NCI-H128 (cell line): ENCODE measurements at regions not wholly inside any gene's neighbourhood (a gene's known extent, or its start where the extent isn't known, plus 50 kb on each side); places are given as distances from the start of the nearest gene placed in this dataset.

Experiments
- DNase-seq: peaks from one replicate; lab custom pipeline; 2025; ENCODE audit not compliant: unreplicated experiment; lab: John Stamatoyannopoulos, UW

GRCh38 chr18:42184685-42185477 is 229.8 kb downstream of the PIK3C3 start:
- DNase-seq = no peak

- no peak for DNase-seq
These were observed 230.5 kb downstream of the PIK3C3 start for GRCh38 chr18:42185486-42185885.

- DNase-seq = no peak
These were observed 232.8 kb downstream of the PIK3C3 start for GRCh38 chr18:42187611-42188380.

- DNase-seq = no peak
These were observed 235.6 kb downstream of the PIK3C3 start for GRCh38 chr18:42190643-42191042.

- DNase-seq = no peak
These were observed 237.5 kb downstream of the PIK3C3 start for GRCh38 chr18:42192251-42193248.

- DNase-seq = no peak
These were observed 241.6 kb downstream of the PIK3C3 start for GRCh38 chr18:42196651-42197050.

- DNase-seq = no peak
These were observed 246.1 kb downstream of the PIK3C3 start for GRCh38 chr18:42201137-42201536.

- DNase-seq = no peak
These were observed 256.2 kb downstream of the PIK3C3 start for GRCh38 chr18:42211201-42211600.

- no peak for DNase-seq
These were observed 267.5 kb downstream of the PIK3C3 start for GRCh38 chr18:42222557-42222956.

GRCh38 chr18:42228581-42228980 is 273.5 kb downstream of the PIK3C3 start:
- DNase-seq = no peak

- DNase-seq = no peak
These were observed 274.5 kb downstream of the PIK3C3 start for GRCh38 chr18:42229211-42230210.

GRCh38 chr18:42230636-42231035 is 275.6 kb downstream of the PIK3C3 start:
- DNase-seq = no peak

GRCh38 chr18:42231284-42231683 is 276.2 kb downstream of the PIK3C3 start:
- no peak for DNase-seq

- DNase-seq = no peak
These were observed 276.8 kb downstream of the PIK3C3 start for GRCh38 chr18:42231796-42232195.

- no peak for DNase-seq
These were observed 278.9 kb downstream of the PIK3C3 start for GRCh38 chr18:42233908-42234307.

GRCh38 chr18:42242758-42243157 is 287.7 kb downstream of the PIK3C3 start:
- DNase-seq = no peak

- no peak for DNase-seq
These were observed 290.1 kb downstream of the PIK3C3 start for GRCh38 chr18:42245137-42245536.

- DNase-seq = no peak
These were observed 301.1 kb downstream of the PIK3C3 start for GRCh38 chr18:42255908-42256765.
